Upper lobe of left lung (tissue), 6 donors: ENCODE measurements at regions not wholly inside any gene's neighbourhood (a gene's known extent, or its start where the extent isn't known, plus 50 kb on each side); places are given as distances from the start of the nearest gene placed in this dataset.

ENCODE experiments used
- ATAC-seq, 2 donors: fragments of 200-7000 bp; cut with Tn5 transposase; one replicate each; pipeline ENCODE4 v1.9.1; 2022; ENCODE audit warnings: mild to moderate bottlenecking in 2 of 2, moderate library complexity in 2 of 2; ENCODE audit not compliant: low FRiP score in 2 of 2
- DNase-seq, 2 donors: peaks; one replicate each; pipeline ENCODE4 v3.0.0-alpha.2; 2019 to 2020
- H3K27ac ChIP-seq, 4 donors: fragments of 200-600 bp; sonication (generic); one replicate each; pipeline ENCODE4 v1.5.1; 2016 to 2019
- H3K27me3 ChIP-seq, 4 donors: fragments of 200-600 bp; sonication (generic); one replicate each; pipeline ENCODE4 v1.5.1; 2017 to 2019
- H3K36me3 ChIP-seq, 4 donors: fragments of 200-600 bp; sonication (generic); one replicate each; pipeline ENCODE4 v1.5.1; 2016 to 2019
- H3K4me1 ChIP-seq, 4 donors: fragments of 200-600 bp; sonication (generic); one replicate each; pipeline ENCODE4 v1.5.1; 2018 to 2019
- H3K4me3 ChIP-seq, 4 donors: fragments of 200-600 bp; sonication (generic); one replicate each; pipeline ENCODE4 v1.5.1; 2017 to 2019; ENCODE audit warnings: mild to moderate bottlenecking in 2 of 4, moderate library complexity in 1 of 4
- H3K9me3 ChIP-seq, 4 donors: fragments of 200-600 bp; sonication (generic); one replicate each; pipeline ENCODE4 v1.5.1; 2018 to 2019
- EP300 ChIP-seq, 4 donors: sonication (generic); formaldehyde crosslinking; IDR thresholded peaks; one replicate each; pipeline ENCODE4 v1.5.1; 2017; ENCODE audit warnings: antibody characterized with exemption in 4 of 4, control low read depth in 2 of 4
- POLR2A ChIP-seq, 4 donors: fragments of 450-650 bp; IDR thresholded peaks; one replicate each; pipeline ENCODE4 v1.5.1; 2016 to 2017; ENCODE audit warnings: antibody characterized with exemption in 4 of 4, mild to moderate bottlenecking in 2 of 4
- POLR2AphosphoS5 ChIP-seq, 2 donors: sonication (generic); formaldehyde crosslinking; IDR thresholded peaks; one replicate each; pipeline ENCODE4 v1.5.1; 2017; ENCODE audit warnings: antibody characterized with exemption in 2 of 2
- WGBS, 2 donors: methylation state at CpG; one replicate each; pipeline ENCODE4 v1.1.5; 2017 to 2018; 5-methylcytosine and 5-hydroxymethylcytosine counted together
- TF ChIP-seq, protein P1 (sequence below), 6 experiments: fragments of 450-650 bp in 4 of 6; fragments of 200-600 bp in 2 of 6; sonication (generic) in 2 of 6; IDR thresholded peaks; one replicate each; pipeline ENCODE4 v1.5.1; 2016 to 2019; ENCODE audit warnings: antibody characterized with exemption in 6 of 6
- donor health status: DM: no; HTN: no; CAD: no; lungs with moderate emphysema.
- donor health status: DM: no; HTN: yes; CAD: no; lungs with severe emphysema.

DNA sequence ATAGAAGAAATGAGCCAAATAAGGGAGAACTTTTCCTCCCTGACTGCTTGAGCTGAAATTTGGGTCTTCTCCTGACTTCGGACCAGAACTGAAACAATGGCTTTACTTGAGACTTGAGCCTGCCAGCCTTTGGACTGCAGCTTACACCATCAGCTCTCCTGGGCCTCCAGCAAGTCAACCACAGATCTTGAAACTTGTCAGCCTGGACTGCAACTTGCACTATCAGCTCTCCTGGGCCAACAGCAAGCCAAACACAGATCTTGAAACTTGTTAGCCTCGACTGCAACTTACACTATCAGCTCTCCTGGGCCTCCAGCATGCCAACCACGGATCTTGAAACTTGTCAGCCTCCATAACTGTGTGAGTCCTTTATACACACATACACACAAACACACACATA lies 425.9 kb upstream of the PCDH7 start:
- DNase-seq (no peak), ATAC-seq (no peak)
- no peak overlapping the region for H3K4me3 ChIP-seq
- no peak overlapping the region for H3K27ac ChIP-seq
- H3K27me3 ChIP-seq = no peaks in the 10 kb centered on the region
- peaks cover 0 to 5% (median 0%) of the 10 kb centered on the region in 4 donors for H3K9me3 ChIP-seq
- no peaks in the 10 kb centered on the region for H3K36me3 ChIP-seq
- WGBS, 2 donors = 52 to 67% methylated on average over 3 of the region's 3 CpGs
- H3K4me1 ChIP-seq = no peaks in the 10 kb centered on the region
- no peak for TF ChIP-seq EP300 (IDR thresholded peaks at IDR 0.05)
- TF ChIP-seq POLR2AphosphoS5 (IDR thresholded peaks at IDR 0.05) = no peak
- TF ChIP-seq, protein P1, sequence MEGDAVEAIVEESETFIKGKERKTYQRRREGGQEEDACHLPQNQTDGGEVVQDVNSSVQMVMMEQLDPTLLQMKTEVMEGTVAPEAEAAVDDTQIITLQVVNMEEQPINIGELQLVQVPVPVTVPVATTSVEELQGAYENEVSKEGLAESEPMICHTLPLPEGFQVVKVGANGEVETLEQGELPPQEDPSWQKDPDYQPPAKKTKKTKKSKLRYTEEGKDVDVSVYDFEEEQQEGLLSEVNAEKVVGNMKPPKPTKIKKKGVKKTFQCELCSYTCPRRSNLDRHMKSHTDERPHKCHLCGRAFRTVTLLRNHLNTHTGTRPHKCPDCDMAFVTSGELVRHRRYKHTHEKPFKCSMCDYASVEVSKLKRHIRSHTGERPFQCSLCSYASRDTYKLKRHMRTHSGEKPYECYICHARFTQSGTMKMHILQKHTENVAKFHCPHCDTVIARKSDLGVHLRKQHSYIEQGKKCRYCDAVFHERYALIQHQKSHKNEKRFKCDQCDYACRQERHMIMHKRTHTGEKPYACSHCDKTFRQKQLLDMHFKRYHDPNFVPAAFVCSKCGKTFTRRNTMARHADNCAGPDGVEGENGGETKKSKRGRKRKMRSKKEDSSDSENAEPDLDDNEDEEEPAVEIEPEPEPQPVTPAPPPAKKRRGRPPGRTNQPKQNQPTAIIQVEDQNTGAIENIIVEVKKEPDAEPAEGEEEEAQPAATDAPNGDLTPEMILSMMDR (IDR thresholded peaks at IDR 0.05) = no peak
- no peak for TF ChIP-seq POLR2A (IDR thresholded peaks at IDR 0.05)

DNA sequence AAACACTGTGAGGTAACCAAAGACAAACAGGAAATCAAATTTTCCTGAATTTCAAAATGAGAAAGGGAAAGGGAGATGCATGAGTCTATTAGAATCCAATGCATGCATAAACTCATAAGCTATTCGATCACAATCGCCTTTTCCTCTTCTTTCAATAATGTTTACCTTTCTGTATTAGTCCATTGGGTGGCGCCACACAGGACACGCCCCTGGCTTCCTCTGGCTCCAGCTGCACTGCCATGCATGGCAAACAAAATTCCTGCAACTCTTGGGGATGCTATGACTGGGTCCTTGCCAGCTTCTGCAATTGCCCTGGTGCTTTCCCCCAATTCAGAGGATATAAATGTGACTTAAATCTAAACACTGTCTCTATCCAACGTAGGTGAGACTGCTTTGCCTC lies 424.5 kb upstream of the PCDH7 start:
- 64 to 80% methylated on average over 5 of the region's 5 CpGs for WGBS, 2 donors
- Histone ChIP-seq H3K27ac (no peak overlapping the region), H3K4me3 (no peak overlapping the region), H3K36me3 (no peaks in the 10 kb centered on the region), H3K9me3 (peaks cover 0 to 5% (median 0%) of the 10 kb centered on the region in 4 donors), H3K4me1 (no peaks in the 10 kb centered on the region), H3K27me3 (no peaks in the 10 kb centered on the region)
- ATAC-seq (no peak), DNase-seq (peak in 1 of 2 donors; percentile 6)
- TF ChIP-seq, protein P1 (IDR thresholded peaks at IDR 0.05) = no peak
- TF ChIP-seq POLR2AphosphoS5 (IDR thresholded peaks at IDR 0.05) (no peak), EP300 (IDR thresholded peaks at IDR 0.05) (no peak), POLR2A (IDR thresholded peaks at IDR 0.05) (no peak)

DNA sequence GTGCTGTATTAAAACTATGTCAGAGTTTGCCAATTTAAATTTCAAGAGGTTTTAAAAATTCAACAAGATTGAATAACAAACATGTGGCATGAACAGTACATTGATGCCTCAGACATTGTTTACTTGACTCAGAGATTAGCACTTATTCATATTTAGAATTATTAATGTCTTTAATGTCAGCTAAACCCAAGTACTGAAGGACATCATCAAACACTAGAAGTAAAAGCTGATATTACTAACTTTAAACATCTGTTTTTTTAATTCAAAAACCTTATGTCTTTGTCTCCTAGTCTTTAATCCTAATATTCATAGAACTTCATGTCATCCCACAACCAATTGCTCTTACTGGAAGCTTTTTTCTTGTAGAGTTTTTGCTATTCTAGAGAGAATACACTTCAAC lies 406.2 kb upstream of the PCDH7 start:
- TF ChIP-seq POLR2A (IDR thresholded peaks at IDR 0.05) (no peak), POLR2AphosphoS5 (IDR thresholded peaks at IDR 0.05) (no peak), EP300 (IDR thresholded peaks at IDR 0.05) (no peak)
- TF ChIP-seq, protein P1 (IDR thresholded peaks at IDR 0.05) = no peak
- Histone ChIP-seq H3K27ac (no peak overlapping the region), H3K4me3 (no peak overlapping the region), H3K9me3 (no peaks in the 10 kb centered on the region), H3K4me1 (no peaks in the 10 kb centered on the region), H3K27me3 (no peaks in the 10 kb centered on the region), H3K36me3 (no peaks in the 10 kb centered on the region)
- ATAC-seq (no peak), DNase-seq (no peak)

DNA sequence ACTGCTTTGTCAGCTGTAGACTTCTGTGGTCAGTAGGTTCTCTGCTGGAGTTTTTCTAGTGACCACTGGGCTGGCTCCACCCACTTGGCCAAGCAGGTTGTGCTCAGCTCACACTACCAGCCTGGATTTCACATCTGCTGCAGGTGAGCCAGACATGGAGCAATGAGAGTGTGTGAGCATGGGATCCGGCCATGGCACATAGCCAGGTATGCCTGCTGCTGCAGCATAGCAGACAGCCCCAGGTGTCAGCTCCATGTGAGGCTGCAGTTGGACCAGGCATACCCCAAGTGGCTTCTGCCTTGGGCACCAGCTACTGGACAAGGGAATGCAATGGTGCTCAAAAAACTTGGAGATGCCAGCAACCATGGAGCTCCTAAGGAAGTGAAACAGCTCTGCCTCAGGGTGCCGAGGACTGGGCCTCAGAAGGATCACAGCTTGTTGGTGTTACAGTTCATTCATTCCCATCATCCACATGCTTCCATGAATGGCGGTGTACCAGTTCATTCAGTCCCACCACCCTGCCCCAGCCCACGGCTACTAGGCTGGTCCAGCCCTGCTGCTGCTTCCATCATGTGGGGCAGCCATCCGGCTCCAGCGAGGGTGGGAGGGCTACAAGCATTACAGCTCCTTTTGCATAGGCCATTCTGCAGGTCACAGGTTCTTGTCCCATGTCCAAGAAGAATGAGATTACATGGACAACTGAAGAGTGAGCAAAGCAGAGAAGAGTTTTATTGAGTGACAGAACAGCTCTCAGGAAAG lies 389.1 kb upstream of the PCDH7 start:
- H3K27me3 ChIP-seq = no peaks in the 10 kb centered on the region
- 80 to 88% methylated on average over 1 to 6 of the region's 6 CpGs for WGBS, 2 donors
- H3K9me3 ChIP-seq = peaks cover 0 to 11% (median 3%) of the 10 kb centered on the region in 4 donors
- H3K4me3 ChIP-seq = no peak overlapping the region
- H3K4me1 ChIP-seq = no peaks in the 10 kb centered on the region
- no peaks in the 10 kb centered on the region for H3K36me3 ChIP-seq
- H3K27ac ChIP-seq = no peak overlapping the region
- ATAC-seq (no peak), DNase-seq (peak in 1 of 2 donors; percentile 19)
- TF ChIP-seq POLR2AphosphoS5 (IDR thresholded peaks at IDR 0.05) = no peak

DNA sequence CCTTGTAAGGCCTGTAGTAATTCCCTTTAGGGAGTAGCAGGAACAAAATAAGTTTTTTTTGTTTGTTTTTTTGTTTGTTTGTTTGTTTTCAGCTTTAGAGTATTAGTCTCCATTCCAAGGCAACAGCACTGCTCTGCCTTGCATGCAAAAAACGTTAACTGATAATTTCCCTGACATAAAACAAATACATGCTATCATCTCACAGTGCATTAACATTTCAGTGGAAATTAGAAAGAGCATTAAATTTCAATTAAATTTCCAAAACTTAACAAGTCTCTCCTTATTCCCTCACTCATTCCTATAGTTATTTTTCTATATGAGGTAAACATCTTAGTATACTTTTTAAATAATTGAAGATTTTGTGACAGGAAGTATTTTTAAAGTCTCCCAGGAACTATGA lies 378.4 kb upstream of the PCDH7 start:
- DNase-seq (no peak), ATAC-seq (no peak)
- 43% methylated on average over 1 of the region's 1 CpG for WGBS, 2 donors
- no peaks in the 10 kb centered on the region for H3K9me3 ChIP-seq
- no peak overlapping the region for H3K27ac ChIP-seq
- H3K27me3 ChIP-seq = no peaks in the 10 kb centered on the region
- no peak for TF ChIP-seq POLR2A (IDR thresholded peaks at IDR 0.05)
- TF ChIP-seq POLR2AphosphoS5 (IDR thresholded peaks at IDR 0.05) = no peak
- no peak for TF ChIP-seq EP300 (IDR thresholded peaks at IDR 0.05)
- TF ChIP-seq, protein P1 (IDR thresholded peaks at IDR 0.05) = no peak
- no peaks in the 10 kb centered on the region for H3K36me3 ChIP-seq
- no peak overlapping the region for H3K4me3 ChIP-seq
- no peaks in the 10 kb centered on the region for H3K4me1 ChIP-seq
